Spinal cord (tissue), 9 donors: ENCODE measurements at regions not wholly inside any gene's neighbourhood (a gene's known extent, or its start where the extent isn't known, plus 50 kb on each side); places are given as distances from the start of the nearest gene placed in this dataset.

Experiments used
- DNase-seq, 6 donors: peaks; one replicate each; pipeline versions ENCODE4 v3.0.0 to v3.0.0-alpha.2; 2013 to 2015; ENCODE audit warnings: low spot score in 6 of 6, low read depth in 4 of 6
- H3K27ac ChIP-seq: one replicate; pipeline ENCODE4 v1.5.1; 2013; ENCODE audit warnings: low read depth, low read length, control low read depth
- H3K27me3 ChIP-seq: one replicate; pipeline ENCODE4 v1.6.1; 2013; ENCODE audit warnings: low read length; ENCODE audit not compliant: control insufficient read depth, insufficient read depth
- H3K36me3 ChIP-seq: one replicate; pipeline ENCODE4 v1.6.1; 2013; ENCODE audit warnings: low read length; ENCODE audit not compliant: control insufficient read depth, insufficient read depth
- H3K4me1 ChIP-seq: one replicate; pipeline ENCODE4 v1.6.1; 2013; ENCODE audit warnings: low read length; ENCODE audit not compliant: control insufficient read depth, insufficient read depth
- H3K4me3 ChIP-seq: one replicate; pipeline ENCODE4 v1.5.1; 2013; ENCODE audit warnings: low read depth, low read length, control low read depth
- H3K9me3 ChIP-seq: one replicate; pipeline ENCODE4 v1.6.1; 2013; ENCODE audit warnings: low read length; ENCODE audit not compliant: control insufficient read depth, insufficient read depth
- WGBS: methylation state at CpG from one replicate; pipeline ENCODE4 v1.1.5; 2013; ENCODE audit warnings: missing lambda C conversion rate; ENCODE audit not compliant: insufficient coverage; 5-methylcytosine and 5-hydroxymethylcytosine counted together
- donor health status: healthy.

GRCh38 chr21:16180614-16181013 is 450.8 kb downstream of the USP25 start:
- 93% methylated on average over 2 of the region's 3 CpGs for WGBS
- H3K27ac ChIP-seq = peak overlapping the region; percentile 42
- no peaks in the 10 kb centered on the region for H3K9me3 ChIP-seq
- H3K27me3 ChIP-seq = no peaks in the 10 kb centered on the region
- H3K36me3 ChIP-seq = no peaks in the 10 kb centered on the region
- H3K4me3 ChIP-seq = no peak overlapping the region
- no peak for DNase-seq
- peaks cover 2% of the 10 kb centered on the region for H3K4me1 ChIP-seq

DNA sequence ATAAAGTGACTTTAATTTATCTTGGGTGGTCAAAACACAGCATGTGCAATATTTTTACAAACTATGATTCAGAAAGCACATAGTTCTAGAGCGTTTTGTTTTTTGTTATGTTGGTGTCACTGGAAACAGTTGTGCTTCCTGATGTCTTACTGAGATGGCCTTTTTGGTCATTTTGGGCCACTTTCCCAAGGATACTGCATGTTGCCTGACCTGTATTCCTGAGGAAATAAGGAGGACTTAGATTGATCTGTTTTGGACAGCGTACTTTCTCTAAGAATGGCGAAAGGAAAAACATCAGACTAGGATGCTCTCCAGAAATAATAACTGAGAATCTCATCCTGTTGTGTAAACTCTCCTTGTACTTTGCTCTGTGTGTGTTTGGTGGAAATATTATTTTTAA is 451.2 kb downstream of the USP25 start:
- H3K4me3 ChIP-seq = peak overlapping the region; percentile 5
- peaks cover 2% of the 10 kb centered on the region for H3K4me1 ChIP-seq
- WGBS = 75% methylated on average over 1 of the region's 3 CpGs
- H3K36me3 ChIP-seq = no peaks in the 10 kb centered on the region
- H3K9me3 ChIP-seq = no peaks in the 10 kb centered on the region
- DNase-seq = peak in 2 of 6 donors; percentile 7 to 79
- H3K27ac ChIP-seq = peak overlapping the region; percentile 42
- H3K27me3 ChIP-seq = no peaks in the 10 kb centered on the region

DNA sequence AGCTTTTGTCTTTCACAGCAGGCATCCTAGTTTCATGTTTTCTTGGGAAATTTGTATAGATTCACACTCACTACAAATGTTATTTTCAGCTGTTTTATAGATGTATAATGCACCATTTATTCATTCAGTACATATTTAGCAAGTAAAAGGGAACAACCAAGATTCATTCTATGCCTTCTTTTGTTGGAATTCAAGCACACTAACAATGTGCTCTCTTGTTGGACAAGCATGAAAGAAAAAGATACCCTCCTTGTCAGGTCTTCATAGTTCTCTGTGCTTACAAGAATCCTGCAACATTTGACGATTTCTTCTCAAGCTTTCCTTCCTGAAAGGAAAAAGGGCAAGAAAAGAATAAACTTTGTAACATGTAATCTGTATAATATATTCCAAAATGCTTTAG is 456.0 kb downstream of the USP25 start:
- H3K4me1 ChIP-seq = peaks cover 2% of the 10 kb centered on the region
- H3K4me3 ChIP-seq = no peak overlapping the region
- H3K27ac ChIP-seq = no peak overlapping the region
- H3K27me3 ChIP-seq = no peaks in the 10 kb centered on the region
- WGBS = no CpG with 5 or more reads among the region's 1 CpG
- peaks cover 4% of the 10 kb centered on the region for H3K9me3 ChIP-seq
- H3K36me3 ChIP-seq = no peaks in the 10 kb centered on the region
- DNase-seq = no peak

DNA sequence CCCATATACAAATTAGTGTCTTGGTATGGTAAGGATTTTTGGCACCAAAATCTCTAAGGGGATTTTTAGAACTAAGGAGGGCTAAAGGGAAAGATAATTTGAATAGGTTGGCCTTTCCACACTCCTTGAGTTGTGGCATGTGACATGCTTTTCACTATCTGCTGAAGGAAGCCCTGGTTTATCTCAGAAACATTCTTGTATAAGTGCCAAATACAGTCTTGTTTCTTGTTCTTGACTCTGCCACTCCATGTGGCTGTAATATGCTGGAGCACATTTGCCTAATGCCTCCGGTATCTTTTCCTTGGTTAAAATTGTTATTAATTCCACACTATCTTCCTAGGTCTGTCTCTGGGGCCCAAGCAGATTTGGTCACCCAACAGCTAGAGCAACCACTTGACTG is 457.0 kb downstream of the USP25 start:
- no peaks in the 10 kb centered on the region for H3K36me3 ChIP-seq
- no peaks in the 10 kb centered on the region for H3K27me3 ChIP-seq
- H3K4me3 ChIP-seq = no peak overlapping the region
- peaks cover 2% of the 10 kb centered on the region for H3K4me1 ChIP-seq
- H3K9me3 ChIP-seq = peaks cover 4% of the 10 kb centered on the region
- no peak for DNase-seq
- no peak overlapping the region for H3K27ac ChIP-seq
- no CpG with 5 or more reads among the region's 1 CpG for WGBS

- WGBS = no CpG with 5 or more reads among the region's 2 CpGs
- DNase-seq = no peak
- H3K36me3 ChIP-seq = no peaks in the 10 kb centered on the region
- H3K27me3 ChIP-seq = no peaks in the 10 kb centered on the region
- no peak overlapping the region for H3K4me3 ChIP-seq
- peaks cover 2% of the 10 kb centered on the region for H3K4me1 ChIP-seq
- peaks cover 4% of the 10 kb centered on the region for H3K9me3 ChIP-seq
- no peak overlapping the region for H3K27ac ChIP-seq
Observed at GRCh38 chr21:16187603-16188301, 458.0 kb downstream of the USP25 start.

DNA sequence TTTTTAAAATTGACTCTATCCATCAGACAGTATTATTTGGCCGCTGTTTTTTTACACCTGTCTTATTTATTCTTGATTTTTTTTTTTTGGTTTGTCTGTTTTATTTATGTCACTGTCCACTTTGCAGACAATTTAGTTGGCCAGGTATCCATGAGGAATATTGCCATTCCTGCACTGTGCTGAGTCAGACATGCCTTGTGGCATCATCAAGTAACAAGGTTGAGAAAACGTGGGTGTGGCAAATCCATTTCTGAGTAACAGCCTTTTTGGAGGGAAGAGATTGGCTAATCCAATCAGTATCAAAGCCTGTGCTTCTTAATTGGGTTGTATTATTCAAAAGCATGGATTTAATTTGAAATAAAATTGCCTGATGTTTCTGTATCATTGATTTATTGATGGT is 463.1 kb downstream of the USP25 start:
- Histone ChIP-seq H3K27ac (peak overlapping the region; percentile 58), H3K27me3 (no peaks in the 10 kb centered on the region)
- WGBS = 50% methylated on average over 1 of the region's 2 CpGs

GRCh38 chr21:16193496-16194094 is 463.8 kb downstream of the USP25 start:
- Histone ChIP-seq H3K27ac (peak overlapping the region; percentile 97), H3K27me3 (no peaks in the 10 kb centered on the region), H3K4me1 (no peaks in the 10 kb centered on the region), H3K36me3 (no peaks in the 10 kb centered on the region), H3K9me3 (peaks cover 4% of the 10 kb centered on the region), H3K4me3 (peak overlapping the region; percentile 59)
- no peak for DNase-seq
- no CpG with 5 or more reads among the region's 2 CpGs for WGBS

More for the DNA sequence above, 463.1 kb downstream of the USP25 start:
- H3K4me1 ChIP-seq = no peaks in the 10 kb centered on the region
- H3K4me3 ChIP-seq = no peak overlapping the region
- DNase-seq = no peak
- peaks cover 4% of the 10 kb centered on the region for H3K9me3 ChIP-seq
- H3K36me3 ChIP-seq = no peaks in the 10 kb centered on the region

DNA sequence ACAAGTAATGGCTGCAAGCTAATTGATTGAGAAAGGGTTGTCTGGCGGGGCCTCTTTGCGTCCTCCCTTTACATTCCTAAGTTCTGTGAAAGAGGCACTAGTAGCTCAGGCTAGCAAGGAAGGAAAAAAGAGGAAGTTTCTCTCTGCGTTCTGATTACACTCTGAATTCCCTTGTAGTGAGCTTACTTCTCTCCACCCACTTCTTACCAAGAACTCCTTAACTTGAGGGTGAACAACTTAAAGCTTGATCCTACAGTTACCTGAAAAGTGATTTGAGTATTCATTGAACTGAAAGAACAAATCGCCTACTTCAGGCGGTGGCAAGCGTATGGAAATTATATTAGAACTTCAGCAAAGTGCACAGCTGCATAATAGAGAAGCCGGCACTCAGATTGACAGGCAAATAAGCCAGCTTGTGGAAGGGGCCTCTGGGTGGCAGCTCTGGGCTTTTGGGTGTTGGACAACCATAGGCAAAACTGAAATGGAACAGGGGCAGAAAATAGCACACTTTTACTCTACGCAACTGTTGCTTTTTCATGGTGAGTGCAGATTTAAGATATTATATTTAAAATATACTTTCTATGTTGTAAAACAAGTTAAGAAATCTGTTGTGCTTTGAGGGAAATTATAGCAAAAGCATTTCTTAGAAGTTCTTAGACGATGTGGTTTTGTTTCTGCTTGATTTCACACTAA is 464.5 kb downstream of the USP25 start:
- WGBS = 7% methylated on average over 3 of the region's 9 CpGs
- peaks cover 4% of the 10 kb centered on the region for H3K9me3 ChIP-seq
- peak overlapping the region; percentile 97 for H3K27ac ChIP-seq
- H3K4me1 ChIP-seq = no peaks in the 10 kb centered on the region
- no peaks in the 10 kb centered on the region for H3K36me3 ChIP-seq
- H3K27me3 ChIP-seq = no peaks in the 10 kb centered on the region
- DNase-seq = peak in 3 of 6 donors; percentile 54 to 87 (median 83)
- peak overlapping the region; percentile 59 for H3K4me3 ChIP-seq

- no peaks in the 10 kb centered on the region for H3K36me3 ChIP-seq
- peak in 4 of 6 donors; percentile 7 to 60 (median 58) for DNase-seq
- H3K9me3 ChIP-seq = peaks cover 2% of the 10 kb centered on the region
- no peaks in the 10 kb centered on the region for H3K4me1 ChIP-seq
- H3K27ac ChIP-seq = peak overlapping the region; percentile 97
- H3K4me3 ChIP-seq = peak overlapping the region; percentile 59
- H3K27me3 ChIP-seq = no peaks in the 10 kb centered on the region
- no CpG with 5 or more reads among the region's 9 CpGs for WGBS
Observed at GRCh38 chr21:16194788-16195537, 465.2 kb downstream of the USP25 start.
